ENCODE measurements at regions not wholly inside any gene's neighbourhood (a gene's known extent, or its start where the extent isn't known, plus 50 kb on each side); places are given as distances from the start of the nearest gene placed in this dataset.
"Not testable (repeated sequence)": the region's sequence is repeated elsewhere in the genome, so short reads cannot be mapped to it uniquely, and the experiment has no call there.

- DNase-seq (ENCODE audit: low read depth), result no peak
Measured at GRCh38 chr3:73120710-73121109, 59.3 kb downstream of the EBLN2 start.

- DNase-seq (ENCODE audit: low read depth), result no peak
Measured at GRCh38 chr3:73121669-73122331, 60.3 kb downstream of the EBLN2 start.

- DNase-seq (ENCODE audit: low read depth), result no peak
Measured at GRCh38 chr3:73134034-73134433, 72.6 kb downstream of the EBLN2 start.

- DNase-seq (ENCODE audit: low read depth), result no peak
Measured at GRCh38 chr3:73136941-73137340, 75.5 kb downstream of the EBLN2 start.

- no peak for DNase-seq (ENCODE audit: low read depth)
Measured at GRCh38 chr3:73137736-73138403, 76.4 kb downstream of the EBLN2 start.

DNA sequence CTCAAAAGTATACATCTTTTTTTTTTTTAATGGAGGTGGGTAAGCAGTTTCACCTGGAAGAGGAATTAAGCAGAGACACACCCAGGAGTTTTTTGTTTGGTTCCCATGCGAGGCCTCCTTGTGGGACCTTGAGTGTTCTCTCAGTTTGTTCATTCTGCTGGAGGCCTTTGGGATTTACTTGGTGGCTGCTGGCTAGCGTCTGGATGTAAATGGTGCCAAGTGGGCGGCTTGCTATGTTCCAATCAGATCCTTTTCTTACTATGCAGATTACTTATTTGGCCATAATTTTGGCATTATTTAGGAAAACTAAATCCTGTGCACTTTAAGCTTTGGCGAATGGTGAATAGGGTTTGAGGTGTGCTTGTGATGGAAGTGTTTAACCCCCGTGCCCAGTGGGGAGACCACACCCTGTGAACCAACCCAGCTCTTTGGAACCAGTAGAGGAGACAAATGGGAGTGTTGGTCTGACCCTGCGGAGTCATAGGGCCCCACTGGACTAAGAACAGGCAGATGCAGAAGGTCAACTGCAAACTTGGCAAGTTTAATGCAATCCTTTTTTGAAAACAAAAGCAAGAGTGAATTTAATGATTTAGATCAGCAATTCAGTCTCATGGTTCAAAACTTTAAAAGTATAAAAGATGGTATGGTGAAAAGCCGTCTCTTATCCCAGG, 79.4 kb downstream of the EBLN2 start:
- DNase-seq (ENCODE audit: low read depth), result no peak

DNA sequence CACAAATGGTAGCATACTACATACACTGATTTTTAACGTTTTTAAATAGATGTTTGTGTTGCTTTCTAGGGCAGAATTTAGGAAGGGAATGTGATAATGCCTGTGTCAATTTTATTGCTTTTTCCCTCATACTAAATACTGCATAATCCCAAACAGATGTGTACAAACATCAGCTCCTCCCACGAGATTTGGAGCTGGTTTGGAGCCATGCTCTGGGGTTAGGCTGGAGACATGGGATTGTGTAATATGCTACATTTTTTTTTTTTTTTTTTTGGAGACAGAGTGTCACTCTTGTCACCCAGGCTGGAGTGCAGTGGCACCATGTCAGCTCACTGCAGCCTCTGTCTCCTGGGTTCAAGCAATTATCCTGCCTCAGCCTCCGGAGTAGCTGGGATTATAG, 80.1 kb downstream of the EBLN2 start:
- DNase-seq (ENCODE audit: low read depth), result no peak

DNA sequence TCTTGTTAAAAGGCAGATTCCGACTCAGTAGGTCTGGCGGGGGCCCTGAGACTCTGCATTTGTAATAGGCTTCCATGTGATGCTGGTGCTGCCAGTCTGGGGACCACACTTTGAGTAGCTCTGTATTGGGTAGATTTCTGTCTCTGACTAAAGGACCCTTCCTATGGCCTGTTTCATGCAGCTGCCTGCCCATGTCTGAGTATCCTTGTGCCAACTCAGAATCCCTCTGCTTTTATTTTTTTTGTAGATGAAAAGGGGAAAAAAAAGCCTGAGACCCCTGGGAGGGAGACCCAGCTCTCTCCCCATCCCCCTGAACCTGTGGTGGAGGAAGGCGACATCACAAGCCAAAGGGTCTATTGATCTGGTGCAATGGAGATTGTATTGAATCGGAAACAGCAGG, 81.9 kb downstream of the EBLN2 start:
- no peak for DNase-seq (ENCODE audit: low read depth)

GRCh38 chr3:73143821-73144237, 82.4 kb downstream of the EBLN2 start:
- DNase-seq (ENCODE audit: low read depth), result peak; percentile 43

DNA sequence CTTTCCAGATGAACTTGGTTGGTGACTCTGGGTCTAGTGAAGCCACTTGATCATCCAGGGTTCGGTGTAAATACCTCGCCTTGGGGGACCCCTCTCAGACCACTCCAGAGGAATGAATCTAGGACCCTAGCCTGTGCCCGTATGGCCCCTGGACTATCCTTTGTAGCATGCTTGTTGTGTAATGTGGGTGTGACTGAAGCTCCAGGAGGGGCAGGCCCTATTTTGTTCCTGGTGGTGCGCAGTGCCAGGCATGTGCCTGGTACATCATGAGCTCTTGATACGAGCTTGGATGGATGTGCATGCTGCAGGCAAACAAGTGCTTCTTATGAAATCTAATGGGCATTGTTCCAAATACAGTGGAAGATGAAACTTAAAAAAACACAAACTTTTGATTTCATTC, 82.8 kb downstream of the EBLN2 start:
- no peak for DNase-seq (ENCODE audit: low read depth)

DNA sequence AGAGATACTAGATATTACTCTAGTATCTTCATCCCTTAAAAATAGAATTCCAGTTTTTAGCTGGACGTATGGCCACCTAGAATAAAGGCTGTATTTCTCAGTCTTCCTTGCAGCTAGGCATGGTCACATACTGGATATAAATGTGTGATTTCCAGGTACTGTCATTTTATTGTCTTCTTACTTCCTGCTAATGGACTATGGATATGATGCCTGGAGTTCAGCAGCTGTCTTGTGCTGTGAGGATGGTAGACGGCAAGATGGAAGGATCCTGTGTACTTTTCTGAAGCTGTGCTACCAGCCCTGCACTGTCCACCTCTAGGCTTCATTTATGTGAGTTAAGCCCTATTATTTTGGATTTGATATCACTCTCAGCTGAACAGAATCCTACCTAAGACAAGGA, 83.4 kb downstream of the EBLN2 start:
- no peak for DNase-seq (ENCODE audit: low read depth)

- DNase-seq (ENCODE audit: low read depth), result not testable (repeated sequence)
Measured at GRCh38 chr3:73147479-73147878, 86.0 kb downstream of the EBLN2 start.

DNA sequence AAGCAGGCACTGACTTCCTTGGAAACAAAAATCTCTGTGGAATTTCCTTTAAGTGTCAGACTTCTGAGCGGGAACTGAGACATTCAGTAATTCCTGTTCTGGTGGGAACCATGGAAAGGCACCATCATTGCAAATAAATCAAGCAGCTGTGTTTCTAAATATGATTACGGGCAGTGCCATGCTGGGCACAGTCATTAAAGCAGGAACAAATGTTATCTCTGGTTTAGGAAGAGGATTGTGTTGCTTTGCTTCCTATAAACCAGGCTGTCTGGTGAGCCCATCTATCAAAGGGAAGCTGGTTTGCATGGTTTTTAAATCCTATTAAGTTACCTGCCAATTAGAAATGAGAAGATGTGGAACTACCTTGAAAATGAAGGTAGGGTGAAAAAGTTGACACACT, 86.7 kb downstream of the EBLN2 start:
- DNase-seq (ENCODE audit: low read depth), result no peak

GRCh38 chr3:73148682-73149081, 87.2 kb downstream of the EBLN2 start:
- no peak for DNase-seq (ENCODE audit: low read depth)

DNA sequence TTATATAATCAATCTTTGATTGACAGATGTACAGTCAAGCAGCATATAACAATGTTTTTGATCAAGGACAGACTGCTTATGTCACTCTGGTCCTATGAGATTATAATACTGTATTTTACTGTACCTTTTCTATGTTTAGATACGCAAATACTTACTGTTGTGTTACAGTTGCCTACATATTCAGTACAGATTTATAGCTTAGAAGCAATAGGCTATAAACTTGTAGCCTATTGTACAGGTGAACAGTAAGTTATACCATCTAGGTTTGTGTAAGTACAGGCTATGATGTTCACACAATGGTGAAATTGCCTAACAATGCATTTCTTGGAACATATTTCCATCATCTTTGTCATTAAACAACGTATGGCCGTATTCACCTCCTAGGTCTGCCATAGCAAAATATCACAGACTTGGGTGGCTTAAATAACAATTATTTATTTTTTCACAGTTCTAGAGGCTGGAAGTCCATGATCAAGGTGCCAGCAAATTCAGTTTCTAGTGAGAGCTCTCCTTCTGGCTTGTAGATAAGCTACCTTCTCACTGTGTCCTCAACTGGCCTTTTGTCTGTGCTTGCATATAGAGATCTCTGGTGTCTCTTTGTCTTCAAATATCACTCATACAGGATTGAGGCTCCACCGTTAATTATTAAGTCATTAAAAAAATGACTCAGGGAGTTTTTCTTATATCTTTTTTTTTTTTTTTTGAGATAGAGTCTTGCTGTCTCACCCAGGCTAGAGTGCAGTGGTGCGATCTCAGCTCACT, 89.1 kb downstream of the EBLN2 start:
- no peak for DNase-seq (ENCODE audit: low read depth)

- DNase-seq (ENCODE audit: low read depth), result not testable (repeated sequence)
Measured at GRCh38 chr3:73152571-73152970, 91.1 kb downstream of the EBLN2 start.

DNA sequence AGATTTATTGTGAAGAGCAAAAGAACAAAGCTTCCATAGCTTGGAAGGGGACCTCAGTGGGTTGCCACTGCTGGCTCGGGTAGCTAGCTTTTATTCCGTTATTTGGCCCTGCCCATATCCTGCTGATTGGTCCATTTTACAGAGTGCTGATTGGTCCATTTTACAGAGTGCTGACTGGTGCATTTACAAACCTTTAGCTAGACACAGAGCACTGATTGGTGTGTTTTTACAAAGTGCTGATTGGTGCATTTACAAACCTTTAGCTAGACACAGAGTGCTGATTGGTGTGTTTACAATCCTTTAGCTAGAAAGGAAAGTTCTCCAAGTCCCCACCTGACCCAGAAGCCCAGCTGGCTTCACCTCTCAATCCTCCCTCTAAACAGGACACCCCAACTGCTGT, 91.6 kb downstream of the EBLN2 start:
- DNase-seq (ENCODE audit: low read depth), result not testable (repeated sequence)

DNA sequence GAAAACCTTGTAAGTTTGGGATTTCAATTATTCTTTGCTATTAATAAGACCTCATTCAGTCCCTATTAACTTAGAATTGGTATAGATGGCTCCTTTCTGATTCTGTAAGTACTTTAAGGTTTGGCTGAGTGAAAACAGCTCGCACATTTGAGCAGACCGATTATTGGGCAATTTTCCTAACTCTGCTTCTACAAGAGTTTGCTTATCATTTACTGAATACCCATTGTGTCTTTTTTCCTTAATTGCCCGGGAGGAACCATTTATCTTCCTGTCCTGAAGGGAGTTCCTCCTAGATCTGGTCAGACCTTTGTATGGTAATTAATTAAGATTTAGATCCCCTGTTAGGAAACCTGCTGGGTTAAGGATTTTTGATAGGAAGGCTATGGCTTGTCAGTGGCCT, 92.8 kb downstream of the EBLN2 start:
- DNase-seq (ENCODE audit: low read depth), result not testable (repeated sequence)

DNA sequence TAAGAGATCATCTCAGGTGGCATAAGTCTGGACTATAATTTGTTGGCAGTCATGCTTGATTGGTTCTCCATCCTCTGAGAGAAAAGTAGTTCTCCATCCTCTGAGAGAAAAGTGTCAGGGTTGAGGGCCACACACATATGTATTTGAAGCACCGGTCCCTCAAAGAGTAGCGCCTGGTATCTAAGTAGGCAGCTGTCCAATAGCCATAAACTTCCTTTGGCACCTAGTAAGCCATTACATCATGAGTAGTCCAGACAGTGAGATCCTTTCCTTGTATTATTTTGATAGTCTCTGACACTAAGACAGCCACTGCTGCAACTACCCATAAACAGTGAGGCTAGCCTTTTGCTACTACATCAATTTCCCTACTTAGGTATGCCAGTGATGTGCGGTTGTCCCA, 94.0 kb downstream of the EBLN2 start:
- DNase-seq (ENCODE audit: low read depth), result not testable (repeated sequence)

GRCh38 chr3:73164622-73165021, 103.2 kb downstream of the EBLN2 start:
- DNase-seq (ENCODE audit: low read depth), result no peak

GRCh38 chr3:73175698-73176097, 114.2 kb downstream of the EBLN2 start:
- DNase-seq (ENCODE audit: low read depth), result no peak

DNA sequence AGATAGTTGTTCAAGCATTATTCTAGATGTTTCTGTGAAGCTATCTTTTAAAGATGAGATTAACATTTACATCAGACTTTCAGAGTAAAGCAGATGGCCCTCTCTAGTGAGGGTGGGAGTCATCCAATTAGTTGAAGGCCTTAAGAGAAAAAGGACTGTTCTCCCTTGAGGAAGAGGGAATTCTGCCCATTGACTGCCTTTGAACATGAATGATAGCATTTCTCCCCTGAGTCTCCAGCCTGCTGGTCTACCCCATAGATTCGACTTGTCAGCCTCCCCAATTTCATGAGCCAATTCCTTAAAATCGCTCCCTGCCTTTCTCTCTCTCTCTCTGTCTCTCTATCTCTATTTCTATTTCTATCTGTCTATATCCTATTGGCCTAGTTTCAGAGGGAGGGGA, 115.5 kb downstream of the EBLN2 start:
- DNase-seq (ENCODE audit: low read depth), result no peak

GRCh38 chr3:73177827-73178226, 116.4 kb downstream of the EBLN2 start:
- no peak for DNase-seq (ENCODE audit: low read depth)

Data from non-pigmented ciliary epithelial cell (primary cell).